GM12872 (cell line): ENCODE measurements at regions not wholly inside any gene's neighbourhood (a gene's known extent, or its start where the extent isn't known, plus 50 kb on each side); places are given as distances from the start of the nearest gene placed in this dataset.

Source experiments
- TF ChIP-seq, protein P1 (sequence below): IDR thresholded peaks from 3 replicates; pipeline ENCODE4 v1.5.1; 2011; ENCODE audit warnings: low read depth, mild to moderate bottlenecking, low read length, moderate library complexity; ENCODE audit not compliant: insufficient read depth

DNA sequence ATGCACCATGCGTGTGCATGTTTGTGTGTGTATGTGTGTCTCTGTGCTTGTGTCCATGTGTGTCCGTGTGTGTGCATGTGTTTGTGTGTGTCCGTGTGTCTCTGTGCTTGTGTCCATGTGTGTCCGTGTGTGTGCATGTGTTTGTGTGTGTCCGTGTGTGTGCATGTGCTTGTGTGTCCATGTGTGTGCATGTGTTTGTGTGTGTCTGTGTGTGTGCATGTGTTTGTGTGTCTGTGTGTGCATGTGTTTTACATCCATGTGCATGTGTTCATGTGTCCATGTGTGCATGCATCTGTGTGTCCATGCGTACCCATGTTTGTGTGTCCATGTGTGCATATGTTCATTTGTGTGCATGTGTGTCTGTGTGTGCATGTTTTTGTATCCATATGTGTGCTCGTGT, 100.5 kb downstream of the LBH start:
- TF ChIP-seq, protein P1, sequence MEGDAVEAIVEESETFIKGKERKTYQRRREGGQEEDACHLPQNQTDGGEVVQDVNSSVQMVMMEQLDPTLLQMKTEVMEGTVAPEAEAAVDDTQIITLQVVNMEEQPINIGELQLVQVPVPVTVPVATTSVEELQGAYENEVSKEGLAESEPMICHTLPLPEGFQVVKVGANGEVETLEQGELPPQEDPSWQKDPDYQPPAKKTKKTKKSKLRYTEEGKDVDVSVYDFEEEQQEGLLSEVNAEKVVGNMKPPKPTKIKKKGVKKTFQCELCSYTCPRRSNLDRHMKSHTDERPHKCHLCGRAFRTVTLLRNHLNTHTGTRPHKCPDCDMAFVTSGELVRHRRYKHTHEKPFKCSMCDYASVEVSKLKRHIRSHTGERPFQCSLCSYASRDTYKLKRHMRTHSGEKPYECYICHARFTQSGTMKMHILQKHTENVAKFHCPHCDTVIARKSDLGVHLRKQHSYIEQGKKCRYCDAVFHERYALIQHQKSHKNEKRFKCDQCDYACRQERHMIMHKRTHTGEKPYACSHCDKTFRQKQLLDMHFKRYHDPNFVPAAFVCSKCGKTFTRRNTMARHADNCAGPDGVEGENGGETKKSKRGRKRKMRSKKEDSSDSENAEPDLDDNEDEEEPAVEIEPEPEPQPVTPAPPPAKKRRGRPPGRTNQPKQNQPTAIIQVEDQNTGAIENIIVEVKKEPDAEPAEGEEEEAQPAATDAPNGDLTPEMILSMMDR: no peak

GRCh38 chr2:30332791-30333453, 101.6 kb downstream of the LBH start:
- TF ChIP-seq, protein P1: no peak

GRCh38 chr2:30334762-30335363, 103.5 kb downstream of the LBH start:
- TF ChIP-seq, protein P1: peak; percentile 24; the same call in 1 of the 3 replicates

DNA sequence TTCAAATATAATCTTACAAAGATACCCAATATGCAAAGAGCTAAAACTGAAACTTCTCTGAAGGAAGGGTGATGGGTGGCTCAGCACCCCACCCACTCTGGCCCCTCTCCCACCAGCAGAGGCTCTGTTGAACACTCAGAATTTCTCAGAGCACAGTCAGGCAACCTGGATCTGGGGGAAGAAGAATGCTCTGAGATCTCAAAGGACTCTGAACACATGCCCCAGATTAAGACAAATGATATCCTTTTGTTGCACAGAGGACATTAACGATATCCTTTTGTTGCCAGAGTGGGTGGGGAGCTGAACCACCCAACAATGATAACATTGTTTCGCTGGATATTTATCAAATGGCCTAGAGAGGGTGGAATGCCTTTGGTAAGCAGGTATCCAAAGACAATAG, 104.8 kb downstream of the LBH start:
- TF ChIP-seq, protein P1: peak; percentile 15; the same call in 1 of the 3 replicates

- TF ChIP-seq, protein P1: no peak
Observed at GRCh38 chr2:30336978-30337841, 105.9 kb downstream of the LBH start.

DNA sequence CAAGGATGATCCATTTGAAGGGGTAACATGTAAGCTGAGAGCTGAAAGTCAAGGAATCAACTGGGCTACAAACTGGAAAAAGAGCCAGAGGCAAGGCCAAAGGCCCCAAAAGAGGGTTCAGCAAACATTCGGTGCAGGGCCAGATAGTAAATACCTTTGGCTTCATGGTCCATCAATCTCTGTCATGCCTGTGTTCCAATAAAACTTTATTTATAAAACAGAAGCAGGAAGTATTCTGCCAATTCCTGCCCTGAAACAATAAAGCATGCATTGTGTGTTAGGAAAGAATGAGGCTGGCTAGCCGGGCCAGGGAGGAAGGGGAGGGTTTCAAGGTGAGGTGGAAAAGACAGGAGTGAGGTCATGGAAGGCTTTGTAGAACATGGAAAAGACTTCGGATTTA, 107.1 kb downstream of the LBH start:
- TF ChIP-seq, protein P1: no peak

GRCh38 chr2:30339071-30339470, 107.7 kb downstream of the LBH start:
- TF ChIP-seq, protein P1: no peak
